IPS-18a (cell line): ENCODE measurements at regions not wholly inside any gene's neighbourhood (a gene's known extent, or its start where the extent isn't known, plus 50 kb on each side); places are given as distances from the start of the nearest gene placed in this dataset.
"Not testable (repeated sequence)": the region's sequence is repeated elsewhere in the genome, so short reads cannot be mapped to it uniquely, and the experiment has no call there.

Experiments
- H3K27ac ChIP-seq: one replicate; pipeline ENCODE4 v1.5.1; 2013; ENCODE audit warnings: low read length
- H3K27me3 ChIP-seq: one replicate; pipeline ENCODE4 v1.6.1; 2013; ENCODE audit warnings: mild to moderate bottlenecking, low read length; ENCODE audit not compliant: control insufficient read depth, insufficient read depth
- H3K36me3 ChIP-seq: one replicate; pipeline ENCODE4 v1.6.1; 2013; ENCODE audit warnings: low read depth, low read length; ENCODE audit not compliant: control insufficient read depth
- H3K4me1 ChIP-seq: one replicate; pipeline ENCODE4 v1.6.1; 2013; ENCODE audit warnings: low read depth, low read length; ENCODE audit not compliant: control insufficient read depth
- H3K4me3 ChIP-seq: one replicate; pipeline ENCODE4 v1.5.1; 2013; ENCODE audit warnings: low read length
- H3K9ac ChIP-seq: one replicate; pipeline ENCODE4 v1.6.1; 2013; ENCODE audit warnings: mild to moderate bottlenecking, low read length, moderate library complexity
- H3K9me3 ChIP-seq: one replicate; pipeline ENCODE4 v1.6.1; 2013; ENCODE audit warnings: low read depth, low read length; ENCODE audit not compliant: control insufficient read depth

DNA sequence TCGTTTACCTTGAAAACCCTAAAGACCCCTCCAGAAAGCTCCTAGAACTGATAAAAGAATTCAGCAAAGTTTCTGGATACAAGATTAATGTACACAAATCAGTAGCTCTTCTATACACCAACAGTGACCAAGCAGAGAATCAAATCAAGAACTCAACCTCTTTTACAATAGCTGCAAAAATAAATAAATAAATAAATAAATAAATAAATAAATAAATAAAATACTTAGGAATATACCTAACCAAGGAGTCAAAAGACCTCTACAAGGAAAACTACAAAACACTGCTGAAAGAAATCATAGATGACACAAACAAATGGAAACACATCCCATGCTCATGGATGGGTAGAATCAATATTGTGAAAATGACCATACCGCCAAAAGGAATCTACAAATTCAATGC is 186.8 kb upstream of the EOLA2 start:
- H3K4me3 ChIP-seq, H3K27me3 ChIP-seq, H3K27ac ChIP-seq, H3K4me1 ChIP-seq, H3K9me3 ChIP-seq, H3K9ac ChIP-seq, H3K36me3 ChIP-seq: not testable (repeated sequence)

DNA sequence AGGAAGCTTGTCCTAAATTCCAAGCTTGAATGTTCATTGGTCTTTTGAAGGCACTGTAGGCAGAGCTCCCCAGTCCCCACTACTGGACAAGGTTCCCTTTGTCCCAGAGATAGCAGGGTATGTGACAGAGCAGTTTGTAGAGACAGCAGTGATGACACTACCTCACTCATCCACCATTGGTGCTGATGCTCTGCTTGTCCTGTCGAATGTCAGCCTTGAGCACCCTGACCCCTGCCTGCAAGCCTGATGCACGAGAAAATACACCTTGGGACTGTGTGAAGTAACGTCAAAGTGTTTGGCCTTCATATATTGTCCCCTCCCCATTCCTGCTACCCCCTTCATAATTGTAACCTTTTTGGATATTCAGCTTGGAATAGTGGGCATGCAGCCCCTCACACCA is 188.9 kb upstream of the EOLA2 start:
- peaks cover 9% of the 10 kb centered on the region for H3K9me3 ChIP-seq
- H3K27me3 ChIP-seq = no peaks in the 10 kb centered on the region
- no peak overlapping the region for H3K9ac ChIP-seq

DNA sequence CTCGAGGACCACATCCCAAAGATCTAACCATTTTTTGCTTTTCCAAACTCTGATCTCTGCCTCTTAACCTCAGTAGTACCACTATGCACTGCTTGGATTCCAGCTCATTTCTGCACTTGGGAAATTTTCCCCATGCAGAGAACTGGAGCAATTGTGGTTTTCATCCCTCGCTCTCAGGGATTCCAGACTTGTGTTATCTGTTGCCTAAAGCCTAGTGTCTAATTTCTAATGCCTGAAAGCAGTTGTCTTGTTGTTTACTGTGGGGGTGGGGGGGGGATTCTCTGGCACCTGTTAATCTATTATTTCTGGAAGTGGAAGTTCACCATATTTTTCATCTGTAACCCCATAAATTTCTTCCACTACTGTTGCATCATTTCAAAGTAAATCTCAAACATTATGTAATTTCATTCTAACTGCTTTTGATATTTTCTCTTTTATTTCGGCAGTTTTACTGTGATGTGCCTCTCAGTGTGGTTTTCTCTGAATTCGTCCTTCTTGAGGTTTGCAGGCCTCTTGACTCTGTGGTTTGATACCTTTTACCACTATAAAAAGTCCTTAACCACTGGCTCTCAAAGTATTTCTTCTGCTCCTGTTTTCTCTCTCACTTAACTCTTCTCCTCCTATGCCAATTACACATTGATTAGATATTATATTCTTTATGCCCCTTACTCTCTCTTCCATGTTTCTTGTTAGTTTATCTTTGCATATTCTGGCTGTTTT is 205.6 kb upstream of the EOLA2 start:
- H3K27ac ChIP-seq = no peak overlapping the region
- peaks cover 14% of the 10 kb centered on the region for H3K9me3 ChIP-seq
- H3K4me1 ChIP-seq = no peaks in the 10 kb centered on the region
- H3K4me3 ChIP-seq = no peak overlapping the region
- H3K36me3 ChIP-seq = no peaks in the 10 kb centered on the region
- H3K9ac ChIP-seq = no peak overlapping the region
- H3K27me3 ChIP-seq = no peaks in the 10 kb centered on the region

More for the DNA sequence above, 188.9 kb upstream of the EOLA2 start:
- Histone ChIP-seq H3K4me3 (no peak overlapping the region), H3K36me3 (no peaks in the 10 kb centered on the region), H3K27ac (no peak overlapping the region), H3K4me1 (no peaks in the 10 kb centered on the region)

DNA sequence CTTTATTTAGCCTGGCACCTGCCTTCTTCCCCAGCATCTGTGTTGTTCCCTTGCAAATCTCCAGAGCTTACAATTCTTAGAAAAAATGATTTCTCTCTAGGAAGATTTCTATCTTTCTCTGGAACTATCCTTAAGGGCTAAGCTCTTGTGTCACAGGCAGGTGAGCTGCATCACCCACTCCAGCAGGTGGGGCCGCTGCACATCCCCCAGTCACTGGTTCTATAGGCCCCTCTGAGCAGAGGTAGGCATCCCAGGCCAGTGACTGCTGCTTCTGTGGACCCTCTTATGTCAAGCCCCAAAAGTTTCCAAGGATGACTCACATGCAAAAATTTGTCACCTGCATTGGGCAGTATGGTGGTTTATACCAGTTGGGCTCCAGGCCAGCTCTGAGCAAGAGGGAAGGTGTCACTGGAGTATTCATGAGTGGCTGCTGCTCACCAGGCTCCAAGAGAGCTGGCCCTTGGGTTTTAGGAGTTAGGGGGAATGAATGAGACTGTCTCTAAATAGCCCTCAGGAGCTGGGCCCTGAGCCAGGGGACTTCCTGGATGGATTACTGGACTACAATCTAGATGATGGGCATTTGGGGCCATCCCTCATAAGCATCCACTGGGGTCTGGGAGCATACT is 208.1 kb upstream of the EOLA2 start:
- H3K27me3 ChIP-seq = no peaks in the 10 kb centered on the region

DNA sequence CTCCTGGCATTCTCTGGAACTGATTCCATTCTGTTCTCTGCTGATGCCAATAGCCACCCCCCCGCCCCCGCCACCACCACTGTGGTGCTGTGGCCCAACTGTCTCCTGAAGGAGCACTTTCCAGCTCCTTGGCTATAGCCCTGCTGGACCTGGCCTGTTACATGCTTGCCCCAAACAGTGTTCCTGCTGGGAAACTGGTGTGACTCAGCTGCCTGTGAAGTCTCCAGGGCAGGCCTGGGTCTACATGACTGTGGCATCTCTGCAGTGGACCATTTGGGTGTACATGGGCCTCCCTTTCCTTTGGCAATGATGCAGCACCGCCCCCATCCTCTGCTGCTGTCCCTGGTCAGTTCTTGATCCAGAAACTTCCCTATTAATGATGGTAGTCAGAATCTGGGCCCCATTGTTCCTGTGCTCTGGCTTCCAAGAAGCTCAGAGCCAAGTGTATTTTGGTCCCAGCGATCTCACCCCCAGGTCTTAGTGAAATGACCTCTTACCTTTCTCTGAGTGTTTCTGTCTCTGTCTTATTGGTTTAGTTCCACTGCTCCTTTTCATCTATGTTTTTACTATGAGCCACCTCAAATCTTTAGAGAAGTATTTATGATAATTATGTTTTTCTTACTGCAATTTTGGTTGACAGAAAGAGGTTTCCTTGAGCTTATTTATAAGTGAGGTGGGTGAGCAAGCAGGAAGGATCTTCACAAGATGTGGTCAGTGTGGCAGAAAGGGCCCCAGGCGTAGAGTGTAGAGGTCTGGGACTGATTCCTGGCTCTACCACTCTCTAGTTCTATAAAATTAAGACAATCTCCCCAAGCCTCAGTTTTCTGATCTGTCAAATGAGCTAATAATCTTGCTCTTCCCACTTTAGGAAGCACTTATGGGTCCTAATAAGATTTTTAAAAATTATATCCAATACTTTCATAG is 210.7 kb upstream of the EOLA2 start:
- Histone ChIP-seq H3K4me3 (no peak overlapping the region), H3K36me3 (no peaks in the 10 kb centered on the region), H3K27ac (no peak overlapping the region), H3K9me3 (peaks cover 10% of the 10 kb centered on the region), H3K9ac (no peak overlapping the region), H3K4me1 (no peaks in the 10 kb centered on the region), H3K27me3 (no peaks in the 10 kb centered on the region)

More for the DNA sequence above, 208.1 kb upstream of the EOLA2 start:
- Histone ChIP-seq H3K9me3 (peaks cover 16% of the 10 kb centered on the region), H3K9ac (no peak overlapping the region), H3K27ac (no peak overlapping the region), H3K4me1 (no peaks in the 10 kb centered on the region), H3K36me3 (no peaks in the 10 kb centered on the region), H3K4me3 (no peak overlapping the region)

DNA sequence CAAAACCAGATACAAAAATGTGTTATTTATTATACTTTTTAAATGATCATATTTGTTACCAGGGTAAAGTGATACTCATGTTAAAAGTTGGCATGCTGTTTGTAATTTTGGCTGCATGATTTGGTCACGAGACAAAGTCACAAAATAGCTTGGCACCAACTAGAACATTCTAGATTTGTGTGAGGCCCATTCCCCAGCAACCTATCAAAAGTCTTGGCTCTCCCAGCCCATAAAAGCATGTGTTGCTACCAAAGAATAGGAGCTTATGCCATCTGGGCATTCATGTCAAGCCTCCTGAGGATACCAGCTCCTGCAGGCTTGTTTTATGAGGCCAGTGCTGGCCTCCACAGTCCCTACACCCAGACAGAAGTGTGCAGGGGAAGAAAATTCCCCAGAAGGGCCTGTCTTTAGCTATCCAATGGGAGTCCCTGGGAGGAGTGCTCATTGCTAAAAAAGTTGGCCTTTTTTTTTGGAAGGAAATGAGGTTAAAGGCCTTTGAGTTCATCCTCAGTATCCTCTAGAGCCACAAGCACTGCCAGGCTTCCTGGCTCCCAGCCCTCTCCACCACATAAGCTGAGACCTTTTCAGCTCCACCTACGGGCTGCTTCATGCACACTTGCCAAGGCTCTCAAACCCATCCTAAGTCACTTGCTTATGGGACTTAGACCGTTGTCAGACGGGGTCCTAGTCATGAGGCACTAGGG is 211.9 kb upstream of the EOLA2 start:
- Histone ChIP-seq H3K4me1 (no peaks in the 10 kb centered on the region), H3K36me3 (no peaks in the 10 kb centered on the region), H3K9me3 (peaks cover 16% of the 10 kb centered on the region), H3K9ac (no peak overlapping the region), H3K27me3 (no peaks in the 10 kb centered on the region), H3K27ac (no peak overlapping the region), H3K4me3 (no peak overlapping the region)

DNA sequence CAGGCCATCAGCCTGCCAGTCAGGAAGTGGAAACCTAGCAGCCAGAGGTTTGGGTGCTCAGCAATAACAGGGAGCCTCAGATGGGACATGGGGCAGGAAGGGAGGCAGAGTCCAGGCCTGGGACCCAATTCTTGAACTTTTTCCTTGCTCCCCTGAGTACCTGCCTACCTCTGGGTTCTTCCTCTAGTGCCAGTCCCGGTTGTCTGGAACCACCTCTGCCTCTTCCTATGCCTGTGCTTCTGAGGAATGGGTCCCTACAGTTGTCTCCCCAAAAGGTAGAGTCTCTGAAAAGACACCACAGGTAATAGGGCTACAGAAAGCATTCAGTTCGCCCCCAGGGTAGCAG is 212.4 kb upstream of the MAMLD1 start:
- Histone ChIP-seq H3K9me3 (peaks cover 13% of the 10 kb centered on the region), H3K27me3 (no peaks in the 10 kb centered on the region), H3K27ac (no peak overlapping the region), H3K4me3 (no peak overlapping the region), H3K9ac (no peak overlapping the region), H3K36me3 (no peaks in the 10 kb centered on the region), H3K4me1 (no peaks in the 10 kb centered on the region)

DNA sequence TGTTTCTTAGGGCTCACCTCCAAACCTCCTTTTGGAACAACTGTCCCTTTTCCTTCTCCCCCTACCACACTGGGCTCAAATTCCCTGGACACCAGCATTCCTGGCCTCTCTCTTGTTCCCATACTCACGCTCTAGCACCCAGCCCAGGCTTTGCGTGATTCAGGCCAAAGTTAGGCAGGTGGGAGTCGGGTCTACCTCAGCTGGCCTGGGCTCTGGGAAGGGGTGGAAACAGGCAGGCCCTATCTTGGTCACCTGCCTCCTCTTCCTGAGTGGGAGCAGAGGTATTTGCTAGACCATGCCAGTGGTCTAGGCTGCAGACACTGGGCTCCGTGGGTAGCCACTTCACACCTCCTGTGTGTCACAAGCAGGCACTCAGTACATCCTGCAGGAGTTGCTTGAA is 211.1 kb upstream of the MAMLD1 start:
- H3K36me3 ChIP-seq = no peaks in the 10 kb centered on the region
- H3K27me3 ChIP-seq = no peaks in the 10 kb centered on the region
- no peak overlapping the region for H3K9ac ChIP-seq
- peaks cover 13% of the 10 kb centered on the region for H3K9me3 ChIP-seq
- no peak overlapping the region for H3K4me3 ChIP-seq
- no peak overlapping the region for H3K27ac ChIP-seq
- no peaks in the 10 kb centered on the region for H3K4me1 ChIP-seq

DNA sequence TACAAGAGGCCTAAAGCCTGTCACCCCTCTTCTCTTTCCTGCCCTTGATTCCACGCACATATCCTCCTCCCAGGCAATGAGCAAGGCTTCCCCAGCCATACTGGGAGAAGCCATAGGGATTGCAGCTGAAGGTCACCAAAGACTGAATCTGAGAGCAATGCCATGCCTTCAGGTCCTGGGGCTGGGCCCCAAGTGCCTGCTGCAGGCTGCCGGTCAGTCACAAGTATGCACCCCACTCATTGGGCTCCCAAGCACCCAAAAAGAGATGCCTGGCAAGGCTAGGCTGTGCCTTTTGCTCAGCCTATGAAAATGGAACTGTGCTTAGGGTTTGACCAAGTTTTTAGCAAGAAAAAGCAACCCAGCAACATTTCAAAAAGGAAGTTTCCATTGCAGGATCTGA is 210.6 kb upstream of the MAMLD1 start:
- H3K36me3 ChIP-seq = no peaks in the 10 kb centered on the region
- no peak overlapping the region for H3K27ac ChIP-seq
- no peak overlapping the region for H3K4me3 ChIP-seq
- H3K27me3 ChIP-seq = no peaks in the 10 kb centered on the region
- no peak overlapping the region for H3K9ac ChIP-seq
- peaks cover 9% of the 10 kb centered on the region for H3K9me3 ChIP-seq
- H3K4me1 ChIP-seq = no peaks in the 10 kb centered on the region

DNA sequence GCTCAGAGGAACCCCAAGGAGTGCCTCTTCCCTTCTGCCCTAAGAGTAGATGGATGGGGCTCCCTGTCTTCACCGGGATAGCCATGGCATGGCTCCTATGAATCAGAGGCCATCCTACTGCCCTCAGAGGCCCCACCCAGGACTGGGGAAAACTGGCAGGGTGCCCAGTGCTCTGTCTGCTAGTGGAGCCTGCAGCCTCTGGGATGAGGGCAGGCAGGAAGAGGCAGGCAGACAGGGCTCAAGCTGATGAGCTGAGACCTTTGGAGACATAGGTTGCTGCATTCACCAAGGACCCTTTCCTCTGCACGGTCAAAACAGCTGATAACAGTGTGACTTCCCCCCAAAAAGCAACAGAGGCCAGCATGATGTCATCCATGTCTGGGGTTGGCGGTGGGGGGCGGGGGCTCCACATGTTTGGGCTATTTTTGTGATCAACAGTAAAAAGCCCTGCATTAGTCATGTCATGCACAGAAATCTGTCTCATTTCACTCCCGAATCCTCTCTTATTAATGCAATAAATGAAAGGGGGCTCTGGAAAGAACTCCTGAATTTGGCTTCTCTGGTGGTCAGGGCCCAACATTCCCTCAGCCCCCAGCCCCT is 207.6 kb upstream of the MAMLD1 start:
- Histone ChIP-seq H3K27ac (no peak overlapping the region), H3K27me3 (no peaks in the 10 kb centered on the region), H3K4me3 (no peak overlapping the region), H3K4me1 (no peaks in the 10 kb centered on the region), H3K9ac (no peak overlapping the region), H3K36me3 (no peaks in the 10 kb centered on the region), H3K9me3 (peaks cover 11% of the 10 kb centered on the region)

DNA sequence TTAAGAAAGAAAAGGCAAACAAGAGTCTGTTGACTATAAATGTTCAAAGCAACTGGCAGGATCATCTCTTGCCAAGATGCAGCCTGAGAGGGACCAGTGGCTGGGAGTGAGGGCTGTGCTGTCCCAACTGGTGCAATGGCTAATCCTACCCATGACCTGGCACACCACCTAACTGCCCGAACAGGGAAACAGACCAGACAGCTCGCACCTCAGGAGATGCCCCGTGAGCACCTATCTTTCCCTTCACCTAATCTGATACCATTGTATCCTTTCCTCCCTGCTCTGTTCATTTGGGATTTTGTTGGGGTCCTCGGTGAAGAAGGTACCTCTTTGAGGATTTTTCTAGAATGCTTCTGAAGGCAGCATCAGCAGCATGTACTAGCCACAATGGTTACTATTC is 206.5 kb upstream of the MAMLD1 start:
- H3K36me3 ChIP-seq = no peaks in the 10 kb centered on the region
- H3K9me3 ChIP-seq = peaks cover 11% of the 10 kb centered on the region
- H3K4me1 ChIP-seq = no peaks in the 10 kb centered on the region
- no peaks in the 10 kb centered on the region for H3K27me3 ChIP-seq
- H3K9ac ChIP-seq = no peak overlapping the region
- H3K27ac ChIP-seq = no peak overlapping the region
- H3K4me3 ChIP-seq = no peak overlapping the region
